RWPE2 (cell line): ENCODE measurements at regions not wholly inside any gene's neighbourhood (a gene's known extent, or its start where the extent isn't known, plus 50 kb on each side); places are given as distances from the start of the nearest gene placed in this dataset.

Source experiments
- ATAC-seq: fragments of 200-7000 bp; cut with Tn5 transposase; 3 replicates; pipeline ENCODE4 v1.9.1; 2021; ENCODE audit warnings: low read depth
- DNase-seq: peaks from one replicate; pipeline ENCODE4 v3.0.0-alpha.2; 2020; ENCODE audit warnings: low spot score
- H3K27ac ChIP-seq: fragments of 450-650 bp; 2 replicates; pipeline ENCODE4 v1.5.1; 2017; ENCODE audit warnings: mild to moderate bottlenecking; ENCODE audit not compliant: poor library complexity, severe bottlenecking
- H3K27me3 ChIP-seq: fragments of 250-450 bp; sonication (Bioruptor Pico); 2 replicates; pipeline ENCODE4 v1.5.1; 2021; ENCODE audit warnings: mild to moderate bottlenecking, moderate library complexity; ENCODE audit not compliant: insufficient read depth, poor library complexity, severe bottlenecking
- H3K36me3 ChIP-seq: fragments of 250-450 bp; sonication (Bioruptor Pico); 2 replicates; pipeline ENCODE4 v1.5.1; 2020; ENCODE audit warnings: low read depth, mild to moderate bottlenecking, moderate library complexity
- H3K4me1 ChIP-seq: fragments of 250-450 bp; sonication (Bioruptor Pico); 2 replicates; pipeline ENCODE4 v1.5.1; 2021; ENCODE audit warnings: mild to moderate bottlenecking, moderate library complexity; ENCODE audit not compliant: insufficient read depth, poor library complexity, severe bottlenecking
- H3K4me3 ChIP-seq: fragments of 250-450 bp; sonication (Bioruptor Pico); 2 replicates; pipeline ENCODE4 v1.5.1; 2021; ENCODE audit warnings: mild to moderate bottlenecking, moderate library complexity; ENCODE audit not compliant: severe bottlenecking
- H3K9me3 ChIP-seq: fragments of 250-450 bp; sonication (Bioruptor Pico); 2 replicates; pipeline ENCODE4 v1.5.1; 2021; ENCODE audit warnings: mild to moderate bottlenecking, moderate library complexity; ENCODE audit not compliant: severe bottlenecking
- CTCF ChIP-seq: fragments of 450-650 bp; IDR thresholded peaks from one replicate; pipeline ENCODE4 v1.5.1; 2017; ENCODE audit warnings: mild to moderate bottlenecking, moderate library complexity; ENCODE audit not compliant: poor library complexity, severe bottlenecking

- ATAC-seq = peak; percentile 31; the same call in 1 of the 3 replicates
- no peak overlapping the region for H3K4me3 ChIP-seq
- H3K27me3 ChIP-seq = no peaks in the 10 kb centered on the region
- DNase-seq = no peak
- TF ChIP-seq CTCF = no peak
- peaks cover 3% of the 10 kb centered on the region for H3K9me3 ChIP-seq
- no peaks in the 10 kb centered on the region for H3K36me3 ChIP-seq
- H3K4me1 ChIP-seq = no peaks in the 10 kb centered on the region
- H3K27ac ChIP-seq = no peak overlapping the region
Observed at GRCh38 chr6:164528539-164528938, 780.9 kb downstream of the C6orf118 start.

- no peaks in the 10 kb centered on the region for H3K36me3 ChIP-seq
- no peaks in the 10 kb centered on the region for H3K4me1 ChIP-seq
- H3K27ac ChIP-seq = no peak overlapping the region
- DNase-seq (no peak), ATAC-seq (no peak)
- no peaks in the 10 kb centered on the region for H3K27me3 ChIP-seq
- no peak for TF ChIP-seq CTCF
- H3K9me3 ChIP-seq = peaks cover 3% of the 10 kb centered on the region
- no peak overlapping the region for H3K4me3 ChIP-seq
Observed at GRCh38 chr6:164523087-164523654, 786.2 kb downstream of the C6orf118 start.

GRCh38 chr6:164520916-164521315 is 788.5 kb downstream of the C6orf118 start:
- no peaks in the 10 kb centered on the region for H3K27me3 ChIP-seq
- TF ChIP-seq CTCF = no peak

GRCh38 chr6:164507206-164507940 is 802.0 kb downstream of the C6orf118 start:
- Histone ChIP-seq H3K27me3 (no peaks in the 10 kb centered on the region), H3K27ac (no peak overlapping the region), H3K36me3 (no peaks in the 10 kb centered on the region), H3K4me1 (no peaks in the 10 kb centered on the region), H3K4me3 (no peak overlapping the region), H3K9me3 (no peaks in the 10 kb centered on the region)
- no peak for TF ChIP-seq CTCF
- no peak for ATAC-seq
- no peak for DNase-seq

More at GRCh38 chr6:164520916-164521315, 788.5 kb downstream of the C6orf118 start:
- ATAC-seq = no peak
- no peaks in the 10 kb centered on the region for H3K4me1 ChIP-seq
- H3K9me3 ChIP-seq = peaks cover 3% of the 10 kb centered on the region
- H3K36me3 ChIP-seq = no peaks in the 10 kb centered on the region
- no peak overlapping the region for H3K4me3 ChIP-seq
- DNase-seq = no peak
- H3K27ac ChIP-seq = no peak overlapping the region

GRCh38 chr6:164505425-164505824 is 804.0 kb downstream of the C6orf118 start:
- ATAC-seq (no peak), DNase-seq (no peak)
- no peaks in the 10 kb centered on the region for H3K27me3 ChIP-seq
- H3K4me1 ChIP-seq = no peaks in the 10 kb centered on the region
- H3K9me3 ChIP-seq = no peaks in the 10 kb centered on the region
- H3K36me3 ChIP-seq = no peaks in the 10 kb centered on the region
- H3K27ac ChIP-seq = no peak overlapping the region
- no peak overlapping the region for H3K4me3 ChIP-seq
- TF ChIP-seq CTCF = no peak
